Liver (tissue), 8 donors: ENCODE measurements at regions not wholly inside any gene's neighbourhood (a gene's known extent, or its start where the extent isn't known, plus 50 kb on each side); places are given as distances from the start of the nearest gene placed in this dataset.

ENCODE experiments used
- DNase-seq: peaks from one replicate; pipeline ENCODE4 v3.0.0-alpha.2; 2017; ENCODE audit warnings: low spot score
- H3K27ac ChIP-seq, 2 donors: one replicate each; pipeline ENCODE4 v1.7.0; 2013; ENCODE audit warnings: inconsistent platforms in 2 of 2, low read length in 2 of 2, control low read depth in 1 of 2, low read depth in 1 of 2, mild to moderate bottlenecking in 1 of 2
- H3K27me3 ChIP-seq, 4 donors: one replicate each; pipeline versions ENCODE4 v1.6.1 to v1.7.0; 2013; ENCODE audit warnings: low read length in 3 of 4, inconsistent platforms in 1 of 4, mild to moderate bottlenecking in 1 of 4, moderate library complexity in 1 of 4; ENCODE audit not compliant: control insufficient read depth in 4 of 4, insufficient read depth in 4 of 4
- H3K36me3 ChIP-seq, 4 donors: one replicate each; pipeline versions ENCODE4 v1.6.1 to v1.7.0; 2013; ENCODE audit warnings: low read length in 3 of 4, mild to moderate bottlenecking in 3 of 4, low read depth in 1 of 4, moderate library complexity in 1 of 4; ENCODE audit not compliant: control insufficient read depth in 4 of 4, insufficient read depth in 3 of 4
- H3K4me1 ChIP-seq, 4 donors: one replicate each; pipeline versions ENCODE4 v1.6.1 to v1.7.0; 2013; ENCODE audit warnings: low read length in 3 of 4, mild to moderate bottlenecking in 3 of 4, moderate library complexity in 1 of 4; ENCODE audit not compliant: control insufficient read depth in 4 of 4, insufficient read depth in 4 of 4
- H3K4me3 ChIP-seq, 3 donors: one replicate each; pipeline versions ENCODE4 v1.6.1 to v1.7.0; 2013; ENCODE audit warnings: low read length in 3 of 3, control low read depth in 1 of 3, low read depth in 1 of 3, mild to moderate bottlenecking in 1 of 3
- H3K9ac ChIP-seq, 2 donors: one replicate each; pipeline ENCODE4 v1.7.0; 2013; ENCODE audit warnings: low read length in 2 of 2, mild to moderate bottlenecking in 2 of 2, moderate library complexity in 2 of 2, control low read depth in 1 of 2, low read depth in 1 of 2
- H3K9me3 ChIP-seq, 4 donors: one replicate each; pipeline versions ENCODE4 v1.6.1 to v1.7.0; 2013; ENCODE audit warnings: low read length in 3 of 4; ENCODE audit not compliant: control insufficient read depth in 4 of 4
- ATF3 ChIP-seq: IDR thresholded peaks from 2 replicates; pipeline ENCODE4 v1.6.1; 2016; ENCODE audit warnings: antibody characterized with exemption
- CTCF ChIP-seq: fragments of 150-350 bp; IDR thresholded peaks from 2 replicates; pipeline ENCODE4 v1.5.1; 2017; ENCODE audit warnings: improper control_type of control experiment, low read depth, low read length; ENCODE audit not compliant: missing input control
- FOXA2 ChIP-seq: IDR thresholded peaks from 2 replicates; pipeline ENCODE4 v1.6.1; 2016; ENCODE audit warnings: antibody characterized with exemption
- HNF4A ChIP-seq, 2 donors: conservative IDR thresholded peaks; 2 replicates each; pipeline ENCODE4 v1.6.1; 2016; ENCODE audit warnings: antibody characterized with exemption in 2 of 2, mild to moderate bottlenecking in 2 of 2
- HNF4G ChIP-seq: IDR thresholded peaks from 2 replicates; pipeline ENCODE4 v1.6.1; 2016; ENCODE audit warnings: antibody characterized with exemption
- JUND ChIP-seq, 2 donors: IDR thresholded peaks; 2 replicates each; pipeline ENCODE4 v1.6.1; 2016; ENCODE audit warnings: antibody characterized with exemption in 2 of 2
- MAX ChIP-seq: IDR thresholded peaks from 2 replicates; pipeline ENCODE4 v1.6.1; 2016; ENCODE audit warnings: antibody characterized with exemption
- RAD21 ChIP-seq, 2 donors: IDR thresholded peaks; 2 replicates each; pipeline ENCODE4 v1.6.1; 2016; ENCODE audit warnings: antibody characterized with exemption in 2 of 2, mild to moderate bottlenecking in 2 of 2
- REST ChIP-seq: IDR thresholded peaks from 2 replicates; pipeline ENCODE4 v1.6.1; 2016; ENCODE audit warnings: antibody characterized with exemption, mild to moderate bottlenecking
- RXRA ChIP-seq, 2 donors: IDR thresholded peaks; 2 replicates each; pipeline ENCODE4 v1.6.1; 2017 to 2018; ENCODE audit warnings: antibody characterized with exemption in 2 of 2, mild to moderate bottlenecking in 1 of 2
- SP1 ChIP-seq: IDR thresholded peaks from 2 replicates; pipeline ENCODE4 v1.6.1; 2018; ENCODE audit warnings: antibody characterized with exemption, mild to moderate bottlenecking
- TAF1 ChIP-seq: conservative IDR thresholded peaks from 2 replicates; pipeline ENCODE4 v1.6.1; 2016; ENCODE audit warnings: antibody characterized with exemption, mild to moderate bottlenecking
- YY1 ChIP-seq: IDR thresholded peaks from 2 replicates; pipeline ENCODE4 v1.6.1; 2016; ENCODE audit warnings: antibody characterized with exemption, mild to moderate bottlenecking
- ZBTB33 ChIP-seq: IDR thresholded peaks from 2 replicates; pipeline ENCODE4 v1.6.1; 2016; ENCODE audit warnings: antibody characterized with exemption
- WGBS: extraction: QIAGEN DNeasy Blood & Tissue Kit; methylation state at CpG from one replicate; pipeline ENCODE4 v1.1.7; 2013; 5-methylcytosine and 5-hydroxymethylcytosine counted together
- donor health status: healthy.
- donor health status: healthy.
- donor health status: healthy.
- donor health status: healthy.
- donor health status: healthy.

- Histone ChIP-seq H3K4me1 (peaks cover 0 to 8% (median 4%) of the 10 kb centered on the region in 4 donors), H3K36me3 (no peaks in the 10 kb centered on the region), H3K27me3 (no peaks in the 10 kb centered on the region), H3K27ac (no peak overlapping the region), H3K9ac (no peak overlapping the region), H3K9me3 (no peaks in the 10 kb centered on the region), H3K4me3 (no peak overlapping the region)
- WGBS, result 94% methylated on average over 2 of the region's 2 CpGs
- TF ChIP-seq CTCF, result no peak
- TF ChIP-seq YY1, result no peak
- no peak for TF ChIP-seq REST
- no peak for TF ChIP-seq HNF4A (conservative IDR thresholded peaks at IDR 0.05)
- no peak for TF ChIP-seq ATF3
- TF ChIP-seq SP1, result no peak
- TF ChIP-seq MAX, result no peak
- TF ChIP-seq TAF1, result no peak
- no peak for TF ChIP-seq FOXA2
- TF ChIP-seq ZBTB33, result no peak
- TF ChIP-seq RXRA (IDR thresholded peaks at IDR 0.05), result no peak
- no peak for TF ChIP-seq HNF4G
- TF ChIP-seq RAD21 (IDR thresholded peaks at IDR 0.05), result no peak
- DNase-seq, result no peak
Measured at GRCh38 chr1:59230622-59231021, 66.3 kb upstream of the FGGY start.

- 57% methylated on average over 6 of the region's 6 CpGs for WGBS
- Histone ChIP-seq H3K9ac (no peak overlapping the region), H3K4me1 (peaks cover 0 to 8% (median 4%) of the 10 kb centered on the region in 4 donors), H3K27me3 (no peaks in the 10 kb centered on the region), H3K9me3 (no peaks in the 10 kb centered on the region), H3K27ac (no peak overlapping the region), H3K4me3 (no peak overlapping the region), H3K36me3 (no peaks in the 10 kb centered on the region)
- DNase-seq, result peak; percentile 40
- TF ChIP-seq JUND (IDR thresholded peaks at IDR 0.05) (no peak), CTCF (no peak), MAX (no peak), SP1 (no peak), HNF4A (conservative IDR thresholded peaks at IDR 0.05) (no peak), REST (no peak), ZBTB33 (no peak), FOXA2 (no peak)
Measured at GRCh38 chr1:59232216-59232615, 64.7 kb upstream of the FGGY start.
